ENCODE measurements at regions not wholly inside any gene's neighbourhood (a gene's known extent, or its start where the extent isn't known, plus 50 kb on each side); places are given as distances from the start of the nearest gene placed in this dataset.
"Not testable (repeated sequence)": the region's sequence is repeated elsewhere in the genome, so short reads cannot be mapped to it uniquely, and the experiment has no call there.

- no peak for DNase-seq
Observed at GRCh38 chr6:93081901-93082300, 337.5 kb downstream of the EPHA7 start.

DNA sequence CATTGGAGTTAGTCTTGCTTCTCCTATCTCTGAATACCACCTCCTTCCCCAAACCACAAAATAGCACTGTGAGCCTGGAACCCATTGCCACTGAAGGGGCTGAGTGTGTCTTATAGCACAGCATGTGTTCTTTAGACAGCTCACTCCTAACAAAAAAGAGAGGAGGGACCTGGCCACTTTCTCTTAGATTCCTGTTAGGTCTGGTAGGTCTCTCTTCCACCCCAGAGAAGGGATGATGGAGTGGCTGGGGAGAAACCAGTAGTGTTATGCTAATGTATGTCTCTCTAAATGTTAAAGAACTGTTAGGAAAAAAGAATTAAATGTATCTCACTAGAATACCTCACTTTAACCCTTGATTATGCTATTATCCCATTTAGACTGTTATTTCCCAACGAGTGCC, 340.3 kb downstream of the EPHA7 start:
- no peak for DNase-seq

DNA sequence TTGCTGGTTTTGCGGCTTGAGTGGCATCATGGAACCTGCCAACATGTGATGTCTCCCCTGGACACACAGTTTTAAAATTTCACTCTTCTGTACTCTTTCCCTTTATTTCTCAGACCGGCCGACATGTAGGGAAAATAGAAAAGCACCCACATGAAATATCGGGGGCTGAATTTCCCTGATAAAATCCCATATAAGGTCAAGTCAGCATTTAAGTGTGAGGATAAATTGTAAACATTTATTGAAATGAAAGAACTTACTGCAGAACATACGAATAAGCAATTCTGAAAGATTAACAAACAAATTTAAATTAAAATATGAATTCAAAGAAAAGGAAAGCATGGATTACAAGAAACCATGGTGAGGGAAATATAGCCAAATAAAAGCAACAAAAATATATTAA, 345.5 kb downstream of the EPHA7 start:
- DNase-seq = no peak

DNA sequence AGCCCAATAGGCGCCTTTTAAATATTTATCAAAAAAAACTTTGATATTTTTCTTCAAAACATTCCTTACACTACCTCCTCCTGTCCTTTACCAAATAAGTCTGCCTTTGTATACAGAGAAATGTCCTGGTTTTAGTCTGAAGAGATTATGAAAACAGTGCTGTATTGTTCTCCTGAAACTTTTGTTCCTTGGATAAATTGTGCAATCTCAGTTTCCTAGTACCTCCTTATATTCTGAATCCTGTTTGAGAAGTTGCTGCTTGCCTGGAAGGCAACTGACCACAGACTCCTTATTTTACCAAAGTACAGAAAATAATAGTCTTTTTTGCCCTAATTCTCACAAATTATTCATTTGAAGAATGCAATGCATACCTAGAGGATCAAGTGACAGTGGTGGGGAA, 349.5 kb downstream of the EPHA7 start:
- no peak for DNase-seq

DNA sequence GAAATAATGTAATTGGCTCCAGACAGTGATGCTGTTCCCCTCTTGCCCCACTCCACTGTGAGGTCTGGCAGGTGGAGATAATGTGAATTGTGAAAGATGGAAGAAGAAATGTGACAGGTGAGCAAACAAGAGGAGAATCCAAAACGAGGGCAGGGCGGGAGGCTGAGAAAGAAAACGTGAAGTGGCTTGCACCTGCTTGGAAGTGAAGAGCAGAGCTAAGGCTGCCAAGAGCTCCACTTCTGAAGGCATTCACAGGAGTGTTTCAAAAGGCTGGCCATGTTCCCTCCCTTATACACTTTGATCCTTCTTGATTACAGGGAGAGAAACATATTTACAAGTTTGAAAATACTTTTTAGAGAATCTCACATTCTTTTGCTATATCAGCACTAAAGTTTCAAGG, 359.4 kb downstream of the EPHA7 start:
- DNase-seq = no peak

- no peak for DNase-seq
Observed at GRCh38 chr6:93057584-93057983, 361.8 kb downstream of the EPHA7 start.

GRCh38 chr6:93048381-93048780, 371.0 kb downstream of the EPHA7 start:
- no peak for DNase-seq

- no peak for DNase-seq
Observed at GRCh38 chr6:93047033-93047432, 372.3 kb downstream of the EPHA7 start.

DNA sequence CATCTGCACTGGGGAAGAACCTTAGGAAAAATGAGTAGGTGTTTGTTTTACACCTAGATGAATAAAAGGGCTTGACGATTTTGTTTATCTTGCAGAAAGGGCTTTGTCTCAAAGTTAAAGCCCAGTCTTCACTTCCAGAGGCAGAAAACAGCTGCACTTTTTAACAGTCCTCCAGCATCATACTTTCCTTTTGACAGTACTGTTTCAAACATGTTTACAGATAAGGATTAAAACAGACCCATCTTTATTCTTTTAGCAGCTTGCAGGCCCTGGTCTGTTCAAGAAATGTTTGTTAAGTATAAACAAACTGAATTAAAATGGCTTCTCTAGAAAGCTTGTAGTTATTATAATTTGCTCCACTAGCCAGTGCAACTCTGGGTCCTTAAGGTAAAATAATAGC, 374.2 kb downstream of the EPHA7 start:
- no peak for DNase-seq

DNA sequence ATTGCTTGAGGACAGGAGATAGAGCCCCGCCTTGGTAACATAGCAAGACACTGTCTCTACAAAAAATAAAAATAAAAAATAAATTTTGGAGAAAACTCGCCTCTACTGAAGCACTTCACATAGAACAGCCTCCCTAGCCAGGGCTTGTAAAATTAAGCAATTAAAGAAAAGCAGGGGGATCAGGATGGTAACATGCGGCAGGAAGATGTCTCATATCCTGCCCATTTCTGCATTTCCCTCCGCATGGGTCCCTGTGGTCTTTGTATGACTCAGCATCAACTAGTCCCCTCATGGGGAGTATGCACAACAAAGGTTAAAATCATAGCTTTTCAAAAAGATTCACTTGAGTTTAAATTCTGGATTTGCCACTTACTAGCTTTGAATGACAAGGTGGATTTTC, 379.0 kb downstream of the EPHA7 start:
- DNase-seq = no peak

DNA sequence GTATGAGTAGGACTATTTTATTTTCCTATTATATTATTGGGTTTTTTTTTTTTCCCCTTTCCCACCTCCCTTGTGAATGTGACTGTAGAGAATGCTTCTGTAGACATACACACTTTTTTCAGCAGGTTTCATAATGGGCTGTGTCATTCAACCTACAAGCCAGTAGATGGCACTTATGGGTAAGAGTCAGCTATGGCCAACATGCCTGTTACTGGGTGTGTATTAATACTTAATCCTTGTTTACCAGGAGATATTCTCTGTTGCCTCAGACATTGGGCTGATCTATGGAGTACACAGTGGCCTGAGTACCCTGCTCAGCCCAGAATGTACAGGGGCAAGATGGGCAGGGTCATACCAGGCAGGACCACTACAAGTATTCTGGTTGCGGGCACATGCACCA, 382.5 kb downstream of the EPHA7 start:
- DNase-seq = no peak

- no peak for DNase-seq
Observed at GRCh38 chr6:93035756-93036155, 383.6 kb downstream of the EPHA7 start.

DNA sequence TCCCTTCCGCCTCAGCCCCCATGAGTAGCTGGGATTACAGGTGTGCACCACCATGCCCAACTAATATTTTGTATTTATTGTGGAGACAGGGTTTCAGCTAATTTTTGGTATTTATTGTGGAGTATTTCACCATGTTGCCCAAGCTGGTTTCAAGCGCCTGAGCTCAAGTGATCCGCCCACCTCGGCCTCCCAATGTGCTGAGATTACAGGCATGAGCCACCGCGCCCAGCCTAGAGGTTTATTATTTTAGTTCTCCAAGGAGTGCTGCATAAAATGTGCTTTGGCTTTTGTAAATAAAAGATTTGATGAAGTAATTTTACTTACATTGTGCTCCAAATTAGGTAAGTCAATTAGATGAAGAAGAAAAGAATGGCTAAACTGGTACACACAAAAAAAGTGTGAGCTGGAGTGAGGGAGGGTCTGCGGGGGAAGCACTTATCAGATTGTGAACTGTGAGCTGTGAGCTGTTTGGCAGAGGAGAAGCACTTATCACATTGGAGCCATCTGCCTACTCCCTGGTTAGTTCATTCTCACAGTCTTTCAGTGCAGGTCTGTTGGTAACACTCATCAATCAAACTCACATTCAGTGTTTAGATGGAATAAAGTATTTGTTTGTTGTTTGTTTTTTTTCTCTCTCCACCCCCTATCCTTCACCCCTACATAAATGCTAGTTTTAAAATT, 398.0 kb downstream of the EPHA7 start:
- peak; percentile 49 for DNase-seq

DNA sequence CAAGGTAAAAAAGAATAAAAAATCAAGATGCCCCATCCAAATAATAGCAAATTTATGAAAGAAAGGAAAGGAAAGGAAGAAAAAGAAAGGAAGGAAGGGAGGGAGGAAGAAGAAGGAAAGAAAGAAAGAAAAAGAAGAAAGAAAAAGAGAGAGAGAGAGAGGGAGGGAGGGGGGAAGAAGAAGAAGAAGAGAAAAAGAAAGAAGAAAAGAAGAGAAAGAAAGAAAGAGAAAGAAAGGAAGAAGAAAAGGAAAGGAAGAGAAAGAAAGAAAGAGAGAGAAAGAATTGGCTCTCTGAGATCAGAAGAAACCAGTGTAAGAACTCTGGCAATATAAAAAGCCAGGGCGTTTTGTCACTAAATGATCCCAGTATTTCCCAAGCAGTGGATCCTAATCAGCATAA, 401.7 kb downstream of the EPHA7 start:
- DNase-seq = no peak

GRCh38 chr6:93017213-93017612, 402.1 kb downstream of the EPHA7 start:
- no peak for DNase-seq

DNA sequence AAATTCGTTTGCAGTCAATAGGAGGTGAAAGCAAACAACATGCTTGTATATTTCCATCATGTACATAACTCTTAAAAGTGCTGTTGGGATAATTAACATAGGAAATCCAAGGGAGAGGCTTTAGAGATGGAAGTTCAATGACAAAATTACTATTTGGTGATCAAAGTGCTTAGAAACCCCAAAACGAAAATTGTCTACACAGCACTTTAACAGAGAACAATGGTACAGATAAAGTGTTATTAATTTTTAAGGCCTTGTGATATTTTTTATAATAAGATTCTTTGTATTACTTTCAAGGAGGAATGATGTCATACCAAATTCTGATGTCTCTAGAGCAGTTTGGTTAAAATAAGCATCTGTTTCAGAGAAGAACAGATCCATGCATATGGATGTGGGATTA, 406.3 kb downstream of the EPHA7 start:
- DNase-seq = no peak

DNA sequence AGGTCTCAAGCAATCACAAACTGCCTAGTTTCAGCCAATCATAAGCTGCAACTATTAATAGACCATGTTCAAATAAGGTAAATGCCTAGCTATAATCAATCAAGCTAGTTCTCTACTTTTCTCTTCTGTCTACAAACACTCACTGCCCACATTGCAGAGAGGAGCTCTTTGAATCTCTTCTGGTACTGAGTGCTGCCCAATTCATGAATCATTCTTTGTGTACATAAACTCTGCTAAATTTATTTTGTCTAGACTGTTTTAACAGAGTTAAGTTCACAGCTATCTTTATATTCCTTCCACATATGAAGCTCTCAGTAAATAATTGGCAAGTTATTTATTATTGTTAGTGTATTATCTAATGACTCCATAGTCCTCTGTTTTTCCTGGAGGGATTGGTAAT, 411.0 kb downstream of the EPHA7 start:
- no peak for DNase-seq

DNA sequence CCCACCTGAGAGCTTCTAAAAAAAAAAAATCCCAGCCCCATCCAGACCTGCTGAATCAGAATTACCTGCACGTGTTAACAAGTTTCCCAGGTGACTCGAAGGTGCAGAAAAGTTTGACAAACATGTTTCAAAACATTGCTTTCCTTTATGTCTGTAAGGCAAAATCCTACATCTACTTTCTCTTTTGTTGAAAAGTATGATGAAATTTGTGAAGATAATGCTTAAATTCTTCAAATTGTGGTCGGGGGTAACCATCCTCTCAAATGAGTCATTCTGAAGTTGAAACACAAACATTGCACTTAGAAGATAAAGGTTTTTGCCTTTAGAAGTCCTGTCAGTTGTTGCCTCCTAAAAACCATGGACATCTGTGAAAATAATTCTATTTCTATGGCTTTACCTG, 429.7 kb downstream of the EPHA7 start:
- DNase-seq = no peak

DNA sequence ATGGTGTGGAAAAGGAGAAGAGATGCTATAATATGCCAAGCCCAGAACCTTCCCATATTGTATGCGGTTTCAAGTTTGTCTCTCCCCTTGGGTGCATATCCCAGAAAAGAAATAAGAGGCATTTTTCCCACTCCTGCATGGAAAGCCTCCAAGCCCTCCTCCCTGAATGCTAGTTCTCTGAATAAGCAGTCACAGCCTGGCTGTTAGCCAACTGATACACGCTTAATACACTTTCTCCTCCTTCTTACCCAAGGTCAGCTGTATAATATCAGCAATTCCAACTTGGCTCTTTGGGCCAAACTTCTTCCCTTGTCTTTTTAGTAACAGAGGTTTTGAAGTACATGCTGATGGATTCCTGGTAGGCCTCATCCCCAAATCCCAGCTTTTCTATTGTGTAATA, 440.1 kb downstream of the EPHA7 start:
- no peak for DNase-seq

DNA sequence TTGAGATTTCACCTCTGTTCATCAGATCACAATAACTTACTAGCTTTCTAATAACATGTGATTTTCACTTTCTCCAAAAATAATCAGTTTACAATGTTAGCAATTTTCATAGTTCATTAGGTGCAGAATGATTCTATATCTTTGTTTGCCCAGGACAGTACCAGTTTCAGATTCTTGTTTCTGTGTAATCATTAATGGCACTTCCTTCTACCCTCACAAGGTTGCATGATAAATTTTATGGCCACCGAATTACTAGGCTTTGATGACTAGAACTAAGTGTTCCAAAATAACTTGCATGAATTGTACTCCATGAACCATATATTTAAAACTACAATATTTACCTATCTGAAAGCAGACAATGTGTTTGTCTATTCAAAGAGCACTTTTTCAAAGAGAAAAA, 442.3 kb downstream of the EPHA7 start:
- no peak for DNase-seq

GRCh38 chr6:92967362-92967761, 452.0 kb downstream of the EPHA7 start:
- no peak for DNase-seq

DNA sequence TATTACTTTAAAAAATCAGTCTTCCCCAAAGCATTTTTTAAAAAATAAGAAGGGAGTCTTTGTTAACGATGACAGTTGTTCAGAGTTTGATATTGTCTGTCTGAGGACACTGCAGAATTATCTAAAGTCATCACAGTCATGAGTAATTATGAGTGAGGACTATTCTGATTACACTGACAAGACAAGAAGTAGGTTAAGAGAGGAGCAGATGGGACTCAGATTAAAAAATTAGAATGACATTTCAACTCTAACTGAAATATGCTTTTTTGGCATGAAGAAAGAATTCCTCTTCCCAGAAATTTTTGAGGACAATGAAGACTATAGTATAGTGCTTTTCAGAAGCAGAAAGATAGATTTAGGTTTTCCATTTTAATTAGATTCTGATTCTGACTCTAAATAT, 456.5 kb downstream of the EPHA7 start:
- DNase-seq = no peak

- DNase-seq = not testable (repeated sequence)
Observed at GRCh38 chr6:92952111-92952510, 467.2 kb downstream of the EPHA7 start.

DNA sequence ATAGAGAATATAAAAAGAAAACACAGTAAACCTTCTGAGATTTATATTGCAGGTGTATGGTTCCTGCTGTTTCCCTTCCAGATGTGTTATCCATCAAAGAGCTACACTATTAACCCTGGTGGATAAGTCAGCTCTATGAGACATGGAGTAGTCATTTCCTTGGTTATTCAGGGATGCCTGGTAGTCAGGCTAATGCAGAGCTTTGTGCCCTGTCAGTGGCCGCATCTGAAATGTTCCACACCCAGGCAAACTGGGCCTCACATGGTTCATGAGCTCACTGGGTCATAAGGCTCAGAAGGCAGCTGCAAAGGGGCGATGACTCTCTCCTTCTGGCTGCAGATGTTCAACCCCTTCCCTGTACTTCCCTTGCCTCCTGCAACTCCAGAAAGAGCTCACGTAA, 473.6 kb downstream of the EPHA7 start:
- DNase-seq = no peak

DNA sequence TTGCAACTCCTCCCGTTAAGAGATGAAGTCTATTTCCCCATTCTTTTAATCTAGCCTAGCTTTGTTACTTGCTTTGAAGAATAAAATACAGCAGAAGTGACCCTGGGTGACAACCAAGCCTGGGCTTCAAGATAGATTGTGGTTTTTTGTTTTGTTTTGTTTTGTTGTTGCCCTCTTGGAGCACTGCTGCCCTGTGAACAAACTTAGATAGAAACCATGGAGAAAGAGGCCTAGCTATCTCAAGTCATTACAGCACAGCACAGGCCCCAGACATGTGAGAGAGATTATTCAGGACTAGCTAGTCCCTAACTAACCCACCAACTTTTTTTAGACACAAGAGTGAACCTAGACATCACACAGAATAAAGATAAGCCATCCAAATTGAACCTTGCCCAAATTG, 475.2 kb downstream of the EPHA7 start:
- no peak for DNase-seq

- DNase-seq = no peak
Observed at GRCh38 chr6:92942549-92942948, 476.8 kb downstream of the EPHA7 start.

All from NCI-H2227 treated with DMSO at 0.1 percent for 48 hours (cell line).